Prostate gland (tissue), 2 donors: ENCODE measurements at regions not wholly inside any gene's neighbourhood (a gene's known extent, or its start where the extent isn't known, plus 50 kb on each side); places are given as distances from the start of the nearest gene placed in this dataset.
"Not testable (repeated sequence)": the region's sequence is repeated elsewhere in the genome, so short reads cannot be mapped to it uniquely, and the experiment has no call there.

Source experiments
- DNase-seq: peaks from one replicate; pipeline ENCODE4 v3.0.0-alpha.2; 2019; ENCODE audit warnings: low spot score
- H3K27ac ChIP-seq, 2 donors: fragments of 200-600 bp; sonication (generic); 2 replicates each; pipeline ENCODE4 v1.5.1; 2017 to 2019
- H3K27me3 ChIP-seq: fragments of 200-600 bp; sonication (generic); replicated peaks from 2 replicates; pipeline ENCODE4 v1.5.1; 2019; ENCODE audit not compliant: insufficient read depth
- H3K36me3 ChIP-seq, 2 donors: fragments of 200-600 bp; sonication (generic); 1 replicate in 1 of 2; 2 replicates in 1 of 2; pipeline versions ENCODE4 v1.5.1 to v1.8.1; 2017 to 2019
- H3K4me1 ChIP-seq: fragments of 200-600 bp; sonication (generic); replicated peaks from 2 replicates; pipeline ENCODE4 v1.5.1; 2019
- H3K4me3 ChIP-seq, 2 donors: fragments of 200-600 bp; sonication (generic); 2 replicates each; pipeline ENCODE4 v1.5.1; 2017 to 2019
- H3K9me3 ChIP-seq: fragments of 200-600 bp; sonication (generic); 2 replicates; pipeline ENCODE4 v1.5.1; 2017
- CTCF ChIP-seq, 4 experiments: fragments of 200-600 bp in 2 of 4; fragments of 450-650 bp in 2 of 4; sonication (generic) in 2 of 4; IDR thresholded peaks; 1 replicate in 3 of 4; 2 replicates in 1 of 4; pipeline ENCODE4 v1.5.1; 2016 to 2019; ENCODE audit warnings: antibody characterized with exemption in 4 of 4, mild to moderate bottlenecking in 2 of 4, moderate library complexity in 2 of 4
- POLR2A ChIP-seq: fragments of 450-650 bp; IDR thresholded peaks from one replicate; pipeline ENCODE4 v1.6.1; 2016; ENCODE audit warnings: antibody characterized with exemption, mild to moderate bottlenecking
- POLR2AphosphoS5 ChIP-seq: sonication (generic); formaldehyde crosslinking; IDR thresholded peaks from one replicate; pipeline ENCODE4 v1.6.1; 2017; ENCODE audit warnings: antibody characterized with exemption
- WGBS: methylation state at CpG from one replicate; pipeline ENCODE4 v1.1.5; 2018; 5-methylcytosine and 5-hydroxymethylcytosine counted together
- intact Hi-C: fragments of 100-400 bp; cut with DNase I; formaldehyde crosslinking; loops from one replicate; pipeline ENCODE4 v1.14.2; 2022

- 74% methylated on average over 6 of the region's 6 CpGs for WGBS
- DNase-seq: no peak
- H3K4me3 ChIP-seq: no peak overlapping the region
- no peaks in the 10 kb centered on the region for H3K4me1 ChIP-seq
- intact Hi-C loops: no loop called here
- H3K9me3 ChIP-seq: no peaks in the 10 kb centered on the region
- no peaks in the 10 kb centered on the region for H3K36me3 ChIP-seq
- no peaks in the 10 kb centered on the region for H3K27me3 ChIP-seq
- no peak overlapping the region for H3K27ac ChIP-seq
- TF ChIP-seq CTCF (IDR thresholded peaks at IDR 0.05): no peak
- TF ChIP-seq POLR2AphosphoS5: no peak
Measured at GRCh38 chr6:1216488-1216974, 95.4 kb upstream of the FOXQ1 start.

- intact Hi-C loops: no loop called here
- no peak for TF ChIP-seq POLR2AphosphoS5
- no peak for TF ChIP-seq POLR2A
- TF ChIP-seq CTCF (IDR thresholded peaks at IDR 0.05): no peak
- 85% methylated on average over 11 of the region's 11 CpGs for WGBS
- H3K9me3 ChIP-seq: no peaks in the 10 kb centered on the region
- no peaks in the 10 kb centered on the region for H3K4me1 ChIP-seq
- no peaks in the 10 kb centered on the region for H3K36me3 ChIP-seq
- H3K27ac ChIP-seq: no peak overlapping the region
- H3K27me3 ChIP-seq: no peaks in the 10 kb centered on the region
- no peak overlapping the region for H3K4me3 ChIP-seq
- no peak for DNase-seq
Measured at GRCh38 chr6:1215884-1216487, 95.9 kb upstream of the FOXQ1 start.

- intact Hi-C loops: no loop called here
- no peaks in the 10 kb centered on the region for H3K4me1 ChIP-seq
- H3K27me3 ChIP-seq: no peaks in the 10 kb centered on the region
- WGBS: 77% methylated on average over 3 of the region's 3 CpGs
- H3K27ac ChIP-seq: no peak overlapping the region
- no peak for DNase-seq
- H3K36me3 ChIP-seq: no peaks in the 10 kb centered on the region
- H3K9me3 ChIP-seq: no peaks in the 10 kb centered on the region
- TF ChIP-seq CTCF (IDR thresholded peaks at IDR 0.05) (no peak), POLR2A (no peak), POLR2AphosphoS5 (no peak)
- H3K4me3 ChIP-seq: no peak overlapping the region
Measured at GRCh38 chr6:1215023-1215422, 96.9 kb upstream of the FOXQ1 start.

- intact Hi-C loops: no loop called here
- H3K4me3 ChIP-seq: no peak overlapping the region
- no peaks in the 10 kb centered on the region for H3K4me1 ChIP-seq
- DNase-seq: no peak
- H3K36me3 ChIP-seq: no peaks in the 10 kb centered on the region
- no peaks in the 10 kb centered on the region for H3K9me3 ChIP-seq
- WGBS: 32% methylated on average over 2 of the region's 2 CpGs
- TF ChIP-seq CTCF (IDR thresholded peaks at IDR 0.05): no peak
- TF ChIP-seq POLR2A: no peak
- no peak for TF ChIP-seq POLR2AphosphoS5
- no peak overlapping the region for H3K27ac ChIP-seq
- H3K27me3 ChIP-seq: no peaks in the 10 kb centered on the region
Measured at GRCh38 chr6:1212919-1213318, 99.0 kb upstream of the FOXQ1 start.

GRCh38 chr6:1212138-1212537 is 99.8 kb upstream of the FOXQ1 start:
- H3K9me3 ChIP-seq: not testable (repeated sequence)

GRCh38 chr6:1210631-1211030 is 101.3 kb upstream of the FOXQ1 start:
- DNase-seq, H3K9me3 ChIP-seq, H3K4me1 ChIP-seq, H3K36me3 ChIP-seq, H3K27me3 ChIP-seq, intact Hi-C loops, H3K27ac ChIP-seq, H3K4me3 ChIP-seq: not testable (repeated sequence)
- whole genome bisulfite sequencing: 97% methylated on average over 1 of the region's 1 CpG

More at GRCh38 chr6:1212138-1212537, 99.8 kb upstream of the FOXQ1 start:
- H3K4me3 ChIP-seq, H3K27me3 ChIP-seq, DNase-seq, H3K36me3 ChIP-seq, H3K4me1 ChIP-seq, intact Hi-C loops, H3K27ac ChIP-seq: not testable (repeated sequence)
